ENCODE measurements at regions not wholly inside any gene's neighbourhood (a gene's known extent, or its start where the extent isn't known, plus 50 kb on each side); places are given as distances from the start of the nearest gene placed in this dataset.

DNA sequence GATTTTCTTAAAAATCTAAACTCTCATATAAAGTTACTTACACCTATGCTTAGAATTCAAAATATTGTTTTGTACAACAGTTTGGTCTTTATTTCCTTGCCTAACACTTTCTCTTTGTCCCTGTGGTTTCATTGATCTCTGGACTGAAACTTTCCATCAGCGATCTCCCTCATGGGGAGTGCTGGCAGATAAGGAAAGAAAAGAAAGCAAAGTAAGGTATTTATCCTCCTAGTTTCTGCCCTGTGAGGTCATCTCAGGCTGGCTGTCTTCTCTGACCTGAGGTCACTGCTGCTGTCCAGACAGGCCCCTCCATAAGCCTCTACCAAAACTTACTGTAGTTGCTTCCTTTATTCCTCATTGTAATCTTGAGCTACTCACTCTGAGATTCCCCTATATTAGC lies 57.9 kb upstream of the EPHA6 start:
- intact Hi-C loops (cut with DNase I): no loop called here
- H3K27me3 ChIP-seq: no peaks in the 10 kb centered on the region
- no peaks in the 10 kb centered on the region for H3K4me1 ChIP-seq
- H3K9me3 ChIP-seq: peaks cover 0 to 3% of the 10 kb centered on the region in 2 donors
- no peak overlapping the region for H3K4me3 ChIP-seq
- H3K36me3 ChIP-seq: no peaks in the 10 kb centered on the region
- TF ChIP-seq, protein P1, sequence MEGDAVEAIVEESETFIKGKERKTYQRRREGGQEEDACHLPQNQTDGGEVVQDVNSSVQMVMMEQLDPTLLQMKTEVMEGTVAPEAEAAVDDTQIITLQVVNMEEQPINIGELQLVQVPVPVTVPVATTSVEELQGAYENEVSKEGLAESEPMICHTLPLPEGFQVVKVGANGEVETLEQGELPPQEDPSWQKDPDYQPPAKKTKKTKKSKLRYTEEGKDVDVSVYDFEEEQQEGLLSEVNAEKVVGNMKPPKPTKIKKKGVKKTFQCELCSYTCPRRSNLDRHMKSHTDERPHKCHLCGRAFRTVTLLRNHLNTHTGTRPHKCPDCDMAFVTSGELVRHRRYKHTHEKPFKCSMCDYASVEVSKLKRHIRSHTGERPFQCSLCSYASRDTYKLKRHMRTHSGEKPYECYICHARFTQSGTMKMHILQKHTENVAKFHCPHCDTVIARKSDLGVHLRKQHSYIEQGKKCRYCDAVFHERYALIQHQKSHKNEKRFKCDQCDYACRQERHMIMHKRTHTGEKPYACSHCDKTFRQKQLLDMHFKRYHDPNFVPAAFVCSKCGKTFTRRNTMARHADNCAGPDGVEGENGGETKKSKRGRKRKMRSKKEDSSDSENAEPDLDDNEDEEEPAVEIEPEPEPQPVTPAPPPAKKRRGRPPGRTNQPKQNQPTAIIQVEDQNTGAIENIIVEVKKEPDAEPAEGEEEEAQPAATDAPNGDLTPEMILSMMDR (IDR thresholded peaks at IDR 0.05): no peak
- DNase-seq: no peak
- ATAC-seq: no peak
- H3K27ac ChIP-seq: no peak overlapping the region

GRCh38 chr3:96760956-96761355 lies 53.4 kb upstream of the EPHA6 start:
- intact Hi-C loops (cut with DNase I): no loop called here
- Histone ChIP-seq H3K4me3 (no peak overlapping the region), H3K4me1 (no peaks in the 10 kb centered on the region), H3K27me3 (no peaks in the 10 kb centered on the region), H3K27ac (no peak overlapping the region), H3K36me3 (no peaks in the 10 kb centered on the region), H3K9me3 (peaks cover 0 to 8% of the 10 kb centered on the region in 2 donors)
- DNase-seq: no peak
- TF ChIP-seq, protein P1 (IDR thresholded peaks at IDR 0.05): no peak
- no peak for ATAC-seq

Small RNA genes in the stretch of these regions (microRNA-seq; reads per million reads assigned to microRNA genes)
- 0 to 0.14 reads per million in 2 donors for gene MIR8060

Measured in left lung (tissue), 4 donors.